SKM-1 treated with dmso at 0.1 percent for 144 hours (cell line): ENCODE measurements at regions not wholly inside any gene's neighbourhood (a gene's known extent, or its start where the extent isn't known, plus 50 kb on each side); places are given as distances from the start of the nearest gene placed in this dataset.

ENCODE experiments used
- DNase-seq: peaks from one replicate; lab custom pipeline; 2025; ENCODE audit not compliant: unreplicated experiment; lab: John Stamatoyannopoulos, UW

DNA sequence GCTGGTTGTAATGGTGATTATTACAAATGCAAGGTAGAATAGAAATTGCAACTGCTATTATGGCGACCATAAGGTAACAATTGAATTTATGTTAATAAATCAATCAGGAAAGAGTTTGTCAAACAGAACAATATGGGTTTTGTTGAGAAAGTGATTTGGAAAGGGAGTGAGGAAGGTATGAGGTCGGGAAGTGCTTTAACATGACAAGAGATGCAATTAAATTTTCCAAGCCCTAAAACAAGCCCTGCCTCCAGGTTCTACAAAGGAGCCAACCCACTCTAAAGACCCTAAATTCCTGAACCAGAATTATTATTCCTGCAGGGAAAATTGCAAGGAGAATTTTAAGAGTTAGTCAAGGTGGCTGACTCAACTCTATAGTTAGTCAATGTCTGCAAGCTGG, 363.7 kb downstream of the BMPER start:
- DNase-seq = no peak

- DNase-seq = no peak
Measured at GRCh38 chr7:34275624-34276023, 370.3 kb downstream of the BMPER start.

GRCh38 chr7:34277016-34277802, 371.9 kb downstream of the BMPER start:
- peak; percentile 31 for DNase-seq

- no peak for DNase-seq
Measured at GRCh38 chr7:34277803-34278199, 372.5 kb downstream of the BMPER start.

- DNase-seq = no peak
Measured at GRCh38 chr7:34281260-34281659, 375.9 kb downstream of the BMPER start.

DNA sequence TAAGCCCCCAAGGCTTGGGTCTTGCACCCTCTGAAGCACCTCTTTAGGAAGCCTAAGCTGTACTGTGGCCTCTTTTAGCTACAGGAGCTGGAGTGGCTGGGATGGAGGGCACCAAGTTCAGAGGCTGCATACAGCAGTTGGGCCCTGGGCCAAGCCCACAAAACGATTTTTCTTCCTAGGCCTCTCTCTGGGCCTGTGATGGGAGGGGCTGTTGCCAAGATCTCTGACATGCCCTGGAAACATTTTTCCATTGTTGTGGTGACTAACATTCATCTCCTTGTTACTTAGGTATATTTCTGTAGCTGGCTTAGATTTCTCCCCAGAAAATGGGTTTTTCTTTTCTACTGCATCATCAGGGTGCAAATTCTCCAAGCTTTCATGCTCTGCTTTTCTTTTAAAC, 375.7 kb upstream of the NPSR1 start:
- DNase-seq = no peak

- DNase-seq = no peak
Measured at GRCh38 chr7:34296663-34297062, 361.4 kb upstream of the NPSR1 start.

DNA sequence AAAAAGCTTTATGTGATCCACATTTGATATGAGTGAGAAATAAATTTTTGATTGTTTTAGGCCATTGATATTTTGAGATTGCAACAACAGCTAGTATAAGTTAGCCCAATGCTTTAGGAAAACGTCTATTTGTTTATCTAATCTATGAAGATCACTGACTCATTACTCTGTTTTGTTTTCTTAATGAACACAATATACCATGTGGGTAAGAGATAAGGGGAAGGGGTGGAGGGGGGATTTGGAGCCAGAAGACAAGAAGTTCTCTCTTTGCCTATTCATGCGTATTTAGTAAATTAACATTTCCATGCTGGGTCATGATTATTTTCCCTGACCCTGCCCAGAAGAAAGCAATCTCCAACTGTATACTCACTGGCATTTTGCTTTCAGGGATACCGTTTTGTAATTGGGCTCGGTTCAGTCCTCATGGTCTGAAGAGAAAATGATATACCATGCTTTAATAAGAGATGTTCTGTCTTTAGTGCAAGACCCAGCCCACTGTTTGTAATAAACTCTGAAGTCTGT, 359.5 kb upstream of the NPSR1 start:
- no peak for DNase-seq

- no peak for DNase-seq
Measured at GRCh38 chr7:34299066-34299465, 359.0 kb upstream of the NPSR1 start.

- no peak for DNase-seq
Measured at GRCh38 chr7:34307540-34307939, 350.5 kb upstream of the NPSR1 start.

DNA sequence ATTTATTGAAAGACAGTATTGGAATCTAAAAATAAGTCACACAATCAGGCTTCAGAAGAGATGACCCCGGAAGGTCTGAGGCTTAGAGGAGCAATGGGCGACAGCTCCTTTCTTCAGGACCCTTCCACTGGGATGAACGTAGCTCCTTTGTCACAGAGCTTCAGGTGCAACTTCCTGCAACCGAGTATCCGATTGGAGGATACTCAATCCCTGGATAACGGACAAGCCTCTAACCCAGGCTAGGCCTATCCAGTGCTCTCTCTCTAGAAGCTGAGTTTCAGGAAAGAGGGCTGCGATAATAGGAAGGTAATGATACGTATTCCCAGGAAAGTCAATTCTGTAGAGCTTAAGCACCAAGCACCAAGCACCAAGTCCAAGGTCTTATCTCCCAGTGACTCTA, 349.4 kb upstream of the NPSR1 start:
- no peak for DNase-seq

DNA sequence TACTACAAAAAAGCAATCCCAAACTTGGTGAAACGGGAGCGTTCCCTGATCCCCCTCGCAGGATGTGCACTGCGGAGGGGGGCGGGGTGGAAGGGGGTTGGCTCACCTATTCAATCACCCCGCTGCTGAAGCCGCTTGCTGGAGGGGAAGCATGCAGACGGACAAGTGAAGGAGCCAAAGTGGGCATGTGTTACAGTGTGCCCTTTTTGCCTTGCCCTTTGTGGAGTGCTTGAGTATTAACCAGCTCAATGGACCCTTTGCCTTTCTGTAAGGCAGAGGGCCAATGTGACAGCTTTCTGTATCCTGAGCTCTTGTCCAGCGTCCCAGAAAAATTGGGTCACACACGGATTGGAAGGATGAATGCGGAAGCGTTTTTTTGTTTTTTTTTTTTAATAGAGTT, 348.9 kb upstream of the NPSR1 start:
- no peak for DNase-seq

GRCh38 chr7:34309584-34309983, 348.4 kb upstream of the NPSR1 start:
- no peak for DNase-seq

DNA sequence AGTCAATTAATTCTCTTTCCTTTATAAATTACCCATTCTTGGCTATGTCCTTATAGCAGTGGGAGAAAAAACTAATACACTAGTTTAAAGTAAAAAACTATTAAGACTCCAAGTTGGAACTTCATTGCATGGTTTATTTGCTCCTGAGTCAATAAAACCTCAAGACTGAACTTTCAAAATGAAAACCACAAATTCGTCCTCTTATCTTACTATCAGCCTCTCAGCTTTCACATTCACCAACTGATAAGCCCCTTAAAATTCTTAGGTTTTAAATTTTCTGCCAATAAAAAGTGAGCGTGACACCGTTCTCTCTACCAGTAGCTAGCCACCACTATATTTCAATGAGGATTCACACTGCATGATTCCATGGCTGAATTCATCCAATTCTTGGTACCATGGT, 346.4 kb upstream of the NPSR1 start:
- DNase-seq = no peak

DNA sequence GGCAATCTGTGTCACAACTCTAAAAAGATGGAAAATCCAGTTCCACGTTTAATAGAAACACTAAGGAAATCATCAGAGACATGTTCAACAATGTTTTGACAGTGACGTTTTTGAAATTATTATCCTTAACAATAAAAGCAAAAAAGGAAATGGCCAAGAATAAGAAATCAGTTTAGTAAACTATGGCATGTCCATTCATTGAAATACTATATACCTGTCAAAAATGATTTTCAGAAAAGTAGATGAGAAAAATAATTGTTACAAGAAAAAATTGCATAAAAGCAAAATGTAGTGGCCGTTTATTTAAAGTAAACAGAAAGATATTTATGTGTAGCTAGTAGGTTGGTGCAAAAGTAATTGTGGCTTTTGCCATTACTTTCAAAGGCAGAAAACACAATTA, 345.4 kb upstream of the NPSR1 start:
- DNase-seq = no peak

- DNase-seq = no peak
Measured at GRCh38 chr7:34313289-34313688, 344.7 kb upstream of the NPSR1 start.

DNA sequence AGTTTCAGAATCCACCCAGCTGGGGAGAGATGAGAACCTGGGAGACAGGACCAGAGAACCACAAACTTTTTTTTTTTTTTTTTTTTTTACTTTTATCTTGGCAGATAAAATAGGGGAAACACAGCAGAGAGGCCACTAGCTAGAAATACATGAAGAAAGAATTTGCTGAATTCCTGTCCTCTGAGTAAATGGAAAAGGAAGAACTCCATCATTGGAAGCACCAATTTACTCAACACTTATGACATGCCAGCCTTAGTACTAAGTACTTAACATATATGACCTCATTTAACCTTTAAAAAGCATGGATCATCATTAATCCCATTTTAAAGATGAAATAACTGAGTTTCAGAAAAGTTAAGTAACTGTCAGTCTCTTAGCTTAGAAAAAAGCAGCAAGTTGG, 343.0 kb upstream of the NPSR1 start:
- DNase-seq = no peak

- DNase-seq = no peak
Measured at GRCh38 chr7:34317039-34317438, 341.0 kb upstream of the NPSR1 start.

GRCh38 chr7:34320412-34320811, 337.6 kb upstream of the NPSR1 start:
- no peak for DNase-seq

DNA sequence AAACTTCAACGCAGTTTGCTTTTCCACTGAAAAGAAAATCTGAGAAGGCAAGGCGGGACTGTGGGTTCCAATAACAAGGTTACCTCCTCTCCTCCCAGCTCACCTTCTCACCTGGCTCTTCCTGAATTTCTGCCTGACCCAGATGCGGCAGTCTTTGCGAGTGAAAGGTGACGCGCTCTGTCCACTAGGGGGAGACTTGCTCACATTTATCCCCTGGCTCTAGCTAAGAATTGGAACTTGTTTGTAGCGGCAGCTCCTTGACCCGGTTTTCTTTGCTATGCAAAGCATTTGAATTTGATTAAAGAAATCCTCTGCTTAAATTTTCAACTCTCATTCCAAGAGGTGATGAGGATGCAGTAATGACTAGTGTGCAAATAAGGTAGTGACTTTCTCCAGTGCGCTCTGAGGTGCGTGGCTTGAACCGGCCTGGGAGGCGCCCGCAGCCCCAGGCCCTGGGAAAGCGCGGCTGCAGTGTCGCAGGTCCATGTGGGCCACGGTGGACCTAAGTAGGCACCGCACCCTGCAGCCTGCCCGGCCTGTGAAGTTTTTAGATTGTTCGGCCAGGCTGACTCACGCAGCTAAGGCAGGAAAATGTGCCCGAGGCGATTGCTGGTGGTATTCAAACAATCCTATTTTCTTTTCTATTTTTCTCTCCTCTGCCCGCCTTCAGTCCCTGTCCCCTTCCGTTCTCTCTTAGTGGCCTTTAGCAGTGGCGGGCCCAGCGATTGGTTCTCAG, 336.9 kb upstream of the NPSR1 start:
- peak; percentile 48 for DNase-seq

DNA sequence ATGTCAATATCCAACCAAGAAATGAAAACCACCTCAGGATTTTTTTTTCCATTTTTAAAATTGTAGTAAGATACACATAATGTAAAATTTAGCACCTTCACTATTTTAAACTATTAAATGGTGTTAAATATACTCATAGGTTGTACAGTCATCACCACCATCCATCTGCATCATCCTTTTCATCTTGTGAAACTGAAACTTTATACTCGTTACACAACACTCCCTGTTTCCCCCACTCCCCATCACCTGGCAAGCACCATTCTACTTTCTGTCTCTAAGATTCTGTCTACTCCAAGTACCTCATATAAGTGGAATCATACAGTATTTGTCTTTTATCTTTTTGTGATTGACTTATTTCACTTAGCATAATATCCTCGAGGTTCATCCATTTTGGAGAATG, 335.2 kb upstream of the NPSR1 start:
- no peak for DNase-seq

DNA sequence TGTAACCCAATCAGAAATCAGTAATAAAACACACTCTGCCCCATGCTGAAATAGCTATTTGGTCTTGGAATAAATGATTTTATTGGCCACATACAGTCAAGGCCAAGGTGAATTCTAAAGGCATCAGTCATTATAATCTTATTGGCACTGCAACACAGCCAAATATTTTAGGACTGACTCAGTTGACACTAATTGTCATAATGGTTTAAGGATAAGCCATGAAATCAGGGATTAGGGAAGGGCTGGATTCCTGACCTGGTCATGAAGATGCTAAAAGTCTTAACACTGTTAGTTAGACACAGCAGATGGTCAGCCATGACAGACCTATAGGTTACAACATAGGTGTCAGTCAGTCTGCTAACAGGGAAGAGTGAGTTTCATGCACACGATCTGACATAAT, 330.3 kb upstream of the NPSR1 start:
- no peak for DNase-seq
